PC-3 (cell line): ENCODE measurements at regions not wholly inside any gene's neighbourhood (a gene's known extent, or its start where the extent isn't known, plus 50 kb on each side); places are given as distances from the start of the nearest gene placed in this dataset.

ENCODE experiments used
- ATAC-seq: fragments of 200-7000 bp; cut with Tn5 transposase; 2 replicates; pipeline ENCODE4 v1.9.1; 2020; ENCODE audit warnings: mild to moderate bottlenecking, moderate library complexity
- BruUV-seq: library from RNA; stranded (reverse); fragments of 400-500 nt; replicated peaks from 2 replicates; lab custom pipeline; 2021; lab: Mats Ljungman, UMichigan
- CTCF ChIA-PET: fragments of 300-600 bp; sonication (Branson Sonifier 250); formaldehyde crosslinking; loops from one replicate; lab custom pipeline; 2022; ENCODE audit warnings: antibody characterized with exemption; lab: Charles Lee
- POLR2A ChIA-PET: fragments of 300-600 bp; sonication (Branson Sonifier 250); formaldehyde crosslinking; loops from one replicate; lab custom pipeline; 2022; ENCODE audit warnings: antibody characterized with exemption; ENCODE audit not compliant: unreplicated experiment; lab: Charles Lee
- DNase-seq: peaks from one replicate; pipeline ENCODE4 v3.0.0-alpha.2; 2015
- H2AFZ ChIP-seq: fragments of 300-600 bp; sonication (generic); 2 replicates; pipeline ENCODE4 v1.6.0; 2016; ENCODE audit warnings: antibody characterized with exemption, low read length
- H3F3A ChIP-seq: fragments of 300-600 bp; sonication (generic); one replicate; pipeline ENCODE4 v1.6.0; 2017; ENCODE audit warnings: antibody characterized with exemption, low read length, control low read depth, mild to moderate bottlenecking; ENCODE audit not compliant: unreplicated experiment
- H3K27ac ChIP-seq: fragments of 300-600 bp; sonication (generic); 2 replicates; pipeline ENCODE4 v1.5.1; 2016; ENCODE audit warnings: mild to moderate bottlenecking, low read length
- H3K27me3 ChIP-seq: fragments of 300-600 bp; sonication (generic); 2 replicates; pipeline ENCODE4 v1.6.1; 2016; ENCODE audit warnings: low read length, mixed read lengths
- H3K36me3 ChIP-seq: fragments of 300-600 bp; sonication (generic); 2 replicates; pipeline ENCODE4 v1.6.1; 2016; ENCODE audit warnings: low read depth, mixed run types, low read length, mixed read lengths
- H3K4me1 ChIP-seq: fragments of 300-600 bp; sonication (generic); 2 replicates; pipeline ENCODE4 v1.5.1; 2016; ENCODE audit warnings: low read length; ENCODE audit not compliant: insufficient read depth
- H3K4me2 ChIP-seq: fragments of 300-600 bp; sonication (generic); 2 replicates; pipeline ENCODE4 v1.6.0; 2016; ENCODE audit warnings: low read length
- H3K4me3 ChIP-seq: fragments of 300-600 bp; sonication (generic); 2 replicates; pipeline ENCODE4 v1.5.1; 2016; ENCODE audit warnings: mild to moderate bottlenecking, low read length, mixed read lengths
- H3K79me2 ChIP-seq: fragments of 300-600 bp; sonication (generic); 2 replicates; pipeline ENCODE4 v1.6.1; 2017; ENCODE audit warnings: low read length, mixed read lengths
- H3K9ac ChIP-seq: fragments of 300-600 bp; sonication (generic); 2 replicates; pipeline ENCODE4 v1.6.0; 2016; ENCODE audit warnings: mild to moderate bottlenecking, low read length
- H3K9me2 ChIP-seq: fragments of 300-600 bp; sonication (generic); replicated peaks from 2 replicates; pipeline ENCODE4 v1.6.1; 2016; ENCODE audit warnings: mixed run types, low read length, mixed read lengths
- H3K9me3 ChIP-seq: fragments of 300-600 bp; sonication (generic); 2 replicates; pipeline ENCODE4 v1.6.1; 2016; ENCODE audit warnings: low read length, mixed read lengths
- H4K20me1 ChIP-seq: fragments of 300-600 bp; sonication (generic); 2 replicates; pipeline ENCODE4 v1.6.1; 2016; ENCODE audit warnings: low read length, mixed read lengths
- EZH2 ChIP-seq: fragments of 300-600 bp; sonication (generic); IDR thresholded peaks from one replicate; pipeline ENCODE4 v1.6.1; 2017; ENCODE audit warnings: antibody characterized with exemption, mild to moderate bottlenecking, low read length; ENCODE audit not compliant: unreplicated experiment
- EZH2phosphoT487 ChIP-seq: fragments of 300-600 bp; sonication (generic); IDR thresholded peaks from 2 replicates; pipeline ENCODE4 v1.6.1; 2018; ENCODE audit warnings: mild to moderate bottlenecking, antibody characterized with exemption, low read length, borderline replicate concordance
- intact Hi-C: fragments of 100-400 bp; cut with micrococcal nuclease; formaldehyde crosslinking; loops from 2 replicates; pipeline ENCODE4 v1.9.0; 2023
- TF ChIP-seq, protein P1 (sequence below): fragments of 300-600 bp; sonication (generic); conservative IDR thresholded peaks from 2 replicates; pipeline ENCODE4 v1.5.1; 2017; ENCODE audit warnings: antibody characterized with exemption, low read depth, mild to moderate bottlenecking, low read length

DNA sequence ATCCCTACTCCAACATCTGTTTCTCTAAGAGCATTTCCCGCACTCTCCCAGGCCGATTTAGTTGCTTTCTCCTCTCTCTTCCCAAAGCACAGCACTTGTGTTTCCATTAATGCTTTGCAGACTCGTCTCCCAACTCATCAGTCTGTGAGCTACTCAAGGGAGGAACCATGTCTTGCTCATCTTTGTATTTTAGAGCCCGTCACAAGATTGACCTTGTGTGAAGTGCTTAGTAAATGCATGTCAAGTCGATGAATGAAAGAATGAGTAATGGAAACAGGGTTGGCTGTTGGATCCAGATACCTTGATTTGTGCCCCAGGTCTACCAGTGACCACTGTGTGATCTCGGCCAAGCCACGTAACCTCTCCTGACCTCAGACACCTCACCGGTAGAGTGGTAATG lies 99.3 kb downstream of the KLF4 start:
- Histone ChIP-seq H3K9me2 (no peaks in the 10 kb centered on the region), H3K9me3 (no peaks in the 10 kb centered on the region), H3K27me3 (no peaks in the 10 kb centered on the region), H3K4me1 (no peaks in the 10 kb centered on the region), H3K9ac (no peak overlapping the region), H3K27ac (no peak overlapping the region), H3F3A (no peaks in the 10 kb centered on the region), H3K4me3 (no peak overlapping the region), H3K4me2 (no peak overlapping the region), H2AFZ (no peak overlapping the region), H3K36me3 (no peaks in the 10 kb centered on the region), H3K79me2 (no peaks in the 10 kb centered on the region), H4K20me1 (no peaks in the 10 kb centered on the region)
- intact Hi-C loops: no loop called here
- ATAC-seq (no peak), DNase-seq (no peak)
- POLR2A ChIA-PET: no interaction called here
- no TSS peak for BruUV-seq
- TF ChIP-seq EZH2phosphoT487 (no peak), EZH2 (no peak)
- TF ChIP-seq, protein P1, sequence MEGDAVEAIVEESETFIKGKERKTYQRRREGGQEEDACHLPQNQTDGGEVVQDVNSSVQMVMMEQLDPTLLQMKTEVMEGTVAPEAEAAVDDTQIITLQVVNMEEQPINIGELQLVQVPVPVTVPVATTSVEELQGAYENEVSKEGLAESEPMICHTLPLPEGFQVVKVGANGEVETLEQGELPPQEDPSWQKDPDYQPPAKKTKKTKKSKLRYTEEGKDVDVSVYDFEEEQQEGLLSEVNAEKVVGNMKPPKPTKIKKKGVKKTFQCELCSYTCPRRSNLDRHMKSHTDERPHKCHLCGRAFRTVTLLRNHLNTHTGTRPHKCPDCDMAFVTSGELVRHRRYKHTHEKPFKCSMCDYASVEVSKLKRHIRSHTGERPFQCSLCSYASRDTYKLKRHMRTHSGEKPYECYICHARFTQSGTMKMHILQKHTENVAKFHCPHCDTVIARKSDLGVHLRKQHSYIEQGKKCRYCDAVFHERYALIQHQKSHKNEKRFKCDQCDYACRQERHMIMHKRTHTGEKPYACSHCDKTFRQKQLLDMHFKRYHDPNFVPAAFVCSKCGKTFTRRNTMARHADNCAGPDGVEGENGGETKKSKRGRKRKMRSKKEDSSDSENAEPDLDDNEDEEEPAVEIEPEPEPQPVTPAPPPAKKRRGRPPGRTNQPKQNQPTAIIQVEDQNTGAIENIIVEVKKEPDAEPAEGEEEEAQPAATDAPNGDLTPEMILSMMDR: no peak
- CTCF ChIA-PET: no interaction called here

DNA sequence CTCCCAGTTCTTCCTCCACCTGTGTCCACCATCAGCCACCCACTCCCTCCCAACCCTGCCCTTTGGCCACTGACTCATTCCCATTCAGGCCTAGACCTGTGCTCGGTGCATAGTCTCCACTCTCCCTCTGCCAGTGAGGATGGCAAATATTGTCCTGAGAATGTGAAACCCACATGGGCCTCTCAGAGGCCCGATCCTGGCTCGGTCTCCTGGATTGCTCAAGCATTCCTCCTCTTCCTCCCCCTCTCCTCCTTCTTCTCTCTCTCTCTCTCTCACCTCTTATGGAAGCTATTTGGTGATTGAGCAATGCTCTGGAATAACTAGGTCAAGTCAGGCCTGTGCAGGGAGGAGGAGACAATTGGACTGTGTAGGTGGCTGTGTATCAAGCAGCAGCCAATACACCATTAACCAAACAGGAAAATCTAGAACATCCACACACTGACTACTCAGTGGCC lies 99.9 kb downstream of the KLF4 start:
- no peaks in the 10 kb centered on the region for H3K9me2 ChIP-seq
- intact Hi-C loops: no loop called here
- no peaks in the 10 kb centered on the region for H3K4me1 ChIP-seq
- no peak overlapping the region for H3K4me3 ChIP-seq
- no TSS peak for BruUV-seq
- H3K27me3 ChIP-seq: no peaks in the 10 kb centered on the region
- no peak overlapping the region for H3K4me2 ChIP-seq
- H3K36me3 ChIP-seq: no peaks in the 10 kb centered on the region
- H4K20me1 ChIP-seq: no peaks in the 10 kb centered on the region
- ChIA-PET CTCF (no interaction called here), POLR2A (no interaction called here)
- TF ChIP-seq EZH2phosphoT487: no peak
- peak; percentile 4 for DNase-seq
- H3F3A ChIP-seq: no peaks in the 10 kb centered on the region
- no peak overlapping the region for H3K27ac ChIP-seq
- no peak overlapping the region for H3K9ac ChIP-seq
- H3K9me3 ChIP-seq: no peaks in the 10 kb centered on the region
- ATAC-seq: no peak
- H3K79me2 ChIP-seq: no peaks in the 10 kb centered on the region
- no peak overlapping the region for H2AFZ ChIP-seq

DNA sequence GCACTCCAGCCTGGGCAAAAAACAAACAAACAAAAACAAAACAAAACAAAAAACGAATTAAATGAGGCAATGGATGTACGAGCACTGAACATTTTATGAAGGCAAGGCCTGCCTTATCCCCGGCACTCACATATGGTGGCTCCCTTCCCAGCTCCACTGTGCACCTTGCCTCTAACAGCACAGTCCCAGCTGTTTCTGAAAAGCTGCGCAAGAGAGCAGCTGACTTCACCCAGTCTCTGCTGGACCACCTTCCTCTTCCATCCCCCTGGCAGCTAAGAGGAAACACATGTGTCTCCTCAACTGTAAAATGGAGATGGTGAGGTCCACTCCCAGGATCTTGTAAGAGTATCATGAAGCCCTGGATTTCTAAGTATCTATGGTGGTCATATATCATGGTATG lies 100.7 kb downstream of the KLF4 start:
- no peak for ATAC-seq
- Histone ChIP-seq H3K4me3 (no peak overlapping the region), H3K4me1 (no peaks in the 10 kb centered on the region), H3K9ac (no peak overlapping the region), H3K79me2 (no peaks in the 10 kb centered on the region), H3F3A (no peaks in the 10 kb centered on the region), H3K36me3 (no peaks in the 10 kb centered on the region), H4K20me1 (no peaks in the 10 kb centered on the region), H3K9me3 (no peaks in the 10 kb centered on the region), H2AFZ (no peak overlapping the region), H3K9me2 (no peaks in the 10 kb centered on the region), H3K4me2 (no peak overlapping the region), H3K27me3 (no peaks in the 10 kb centered on the region), H3K27ac (no peak overlapping the region)
- DNase-seq: no peak
- ChIA-PET POLR2A (no interaction called here), CTCF (no interaction called here)
- BruUV-seq: no TSS peak
- TF ChIP-seq EZH2phosphoT487 (no peak), EZH2 (no peak)
- TF ChIP-seq, protein P1: no peak
- intact Hi-C loops: no loop called here
